MM.1S (cell line): ENCODE measurements at regions not wholly inside any gene's neighbourhood (a gene's known extent, or its start where the extent isn't known, plus 50 kb on each side); places are given as distances from the start of the nearest gene placed in this dataset.
"Not testable (repeated sequence)": the region's sequence is repeated elsewhere in the genome, so short reads cannot be mapped to it uniquely, and the experiment has no call there.

Experiments used
- CTCF ChIP-seq: fragments of 300-600 bp; sonication (generic); IDR thresholded peaks from 2 replicates; pipeline ENCODE4 v1.5.1; 2016; ENCODE audit warnings: antibody characterized with exemption, low read length, mixed read lengths
- EZH2 ChIP-seq: fragments of 300-600 bp; sonication (generic); optimal IDR thresholded peaks from 2 replicates; pipeline ENCODE3; 2017; ENCODE audit warnings: low read depth, mild to moderate bottlenecking, antibody characterized with exemption, low read length, mixed read lengths

GRCh38 chr12:32023861-32024260 is 64.6 kb downstream of the RESF1 start:
- TF ChIP-seq CTCF, EZH2: not testable (repeated sequence)
